ENCODE measurements at regions not wholly inside any gene's neighbourhood (a gene's known extent, or its start where the extent isn't known, plus 50 kb on each side); places are given as distances from the start of the nearest gene placed in this dataset.

DNA sequence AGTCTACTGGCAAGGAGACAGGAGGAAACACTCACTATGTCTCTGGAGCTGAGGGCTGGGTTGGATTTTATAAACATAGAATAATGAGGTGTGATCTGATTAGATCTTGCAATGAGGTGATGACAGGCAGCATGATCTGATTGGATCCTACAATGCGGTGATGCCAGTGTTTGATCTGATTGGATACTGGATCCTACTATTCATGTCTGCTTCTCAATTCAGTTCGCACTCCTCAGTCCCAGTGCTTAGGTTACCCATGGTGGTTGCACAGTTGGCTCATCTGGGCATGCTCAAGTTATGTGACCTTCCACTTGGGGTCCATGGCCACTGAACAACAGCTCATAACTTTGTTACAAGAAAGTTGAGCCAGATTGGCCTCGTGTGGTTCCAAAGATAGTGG, 469.5 kb downstream of the TSHZ3 start:
- no peak for DNase-seq (ENCODE audit: low read depth)
- ChIA-PET CTCF (no interaction called here), POLR2A (no interaction called here)
- Histone ChIP-seq H3K4me3 (ENCODE audit: low read depth, low read length) (no peak overlapping the region), H3K36me3 (ENCODE audit: control insufficient read depth, insufficient read depth, low read length) (no peaks in the 10 kb centered on the region), H3K27me3 (ENCODE audit: control insufficient read depth, insufficient read depth, low read length) (no peaks in the 10 kb centered on the region)
- TF ChIP-seq, protein P1, sequence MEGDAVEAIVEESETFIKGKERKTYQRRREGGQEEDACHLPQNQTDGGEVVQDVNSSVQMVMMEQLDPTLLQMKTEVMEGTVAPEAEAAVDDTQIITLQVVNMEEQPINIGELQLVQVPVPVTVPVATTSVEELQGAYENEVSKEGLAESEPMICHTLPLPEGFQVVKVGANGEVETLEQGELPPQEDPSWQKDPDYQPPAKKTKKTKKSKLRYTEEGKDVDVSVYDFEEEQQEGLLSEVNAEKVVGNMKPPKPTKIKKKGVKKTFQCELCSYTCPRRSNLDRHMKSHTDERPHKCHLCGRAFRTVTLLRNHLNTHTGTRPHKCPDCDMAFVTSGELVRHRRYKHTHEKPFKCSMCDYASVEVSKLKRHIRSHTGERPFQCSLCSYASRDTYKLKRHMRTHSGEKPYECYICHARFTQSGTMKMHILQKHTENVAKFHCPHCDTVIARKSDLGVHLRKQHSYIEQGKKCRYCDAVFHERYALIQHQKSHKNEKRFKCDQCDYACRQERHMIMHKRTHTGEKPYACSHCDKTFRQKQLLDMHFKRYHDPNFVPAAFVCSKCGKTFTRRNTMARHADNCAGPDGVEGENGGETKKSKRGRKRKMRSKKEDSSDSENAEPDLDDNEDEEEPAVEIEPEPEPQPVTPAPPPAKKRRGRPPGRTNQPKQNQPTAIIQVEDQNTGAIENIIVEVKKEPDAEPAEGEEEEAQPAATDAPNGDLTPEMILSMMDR (IDR thresholded peaks at IDR 0.05; ENCODE audit: insufficient read depth, low read depth, low read length) = no peak

DNA sequence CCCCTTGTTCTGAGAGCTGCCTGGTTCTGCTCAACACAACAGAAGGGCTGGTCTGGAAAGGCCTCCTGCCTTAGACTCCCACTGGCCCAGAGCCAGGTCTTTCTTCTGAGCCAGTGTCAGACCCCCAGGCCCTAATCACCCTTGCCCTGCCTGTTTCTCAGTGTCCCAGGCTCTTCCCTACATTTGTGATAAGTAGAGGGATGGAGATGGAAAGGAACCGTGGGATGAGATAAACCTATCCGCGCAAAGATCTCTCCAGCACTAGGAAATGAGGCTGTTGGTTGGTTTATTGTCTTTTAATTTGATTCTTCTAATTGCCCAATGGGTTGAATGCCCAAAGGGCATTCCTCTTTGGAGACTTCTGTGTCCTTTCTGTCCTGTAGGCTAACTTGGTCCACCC, 470.0 kb downstream of the TSHZ3 start:
- Histone ChIP-seq H3K4me3 (ENCODE audit: low read depth, low read length) (no peak overlapping the region), H3K36me3 (ENCODE audit: control insufficient read depth, insufficient read depth, low read length) (no peaks in the 10 kb centered on the region), H3K27me3 (ENCODE audit: control insufficient read depth, insufficient read depth, low read length) (no peaks in the 10 kb centered on the region)
- ChIA-PET CTCF (no interaction called here), POLR2A (no interaction called here)
- TF ChIP-seq, protein P1 (IDR thresholded peaks at IDR 0.05; ENCODE audit: insufficient read depth, low read depth, low read length) = no peak
- no peak for DNase-seq (ENCODE audit: low read depth)

- no peak for DNase-seq (ENCODE audit: low read depth)
- no peak overlapping the region for H3K4me3 ChIP-seq (ENCODE audit: low read depth, low read length)
- H3K36me3 ChIP-seq (ENCODE audit: control insufficient read depth, insufficient read depth, low read length) = no peaks in the 10 kb centered on the region
- ChIA-PET CTCF (no interaction called here), POLR2A (no interaction called here)
- no peaks in the 10 kb centered on the region for H3K27me3 ChIP-seq (ENCODE audit: control insufficient read depth, insufficient read depth, low read length)
- TF ChIP-seq, protein P1 (IDR thresholded peaks at IDR 0.05; ENCODE audit: insufficient read depth, low read depth, low read length) = no peak
Observed at GRCh38 chr19:30878495-30878894, 470.7 kb downstream of the TSHZ3 start.

DNA sequence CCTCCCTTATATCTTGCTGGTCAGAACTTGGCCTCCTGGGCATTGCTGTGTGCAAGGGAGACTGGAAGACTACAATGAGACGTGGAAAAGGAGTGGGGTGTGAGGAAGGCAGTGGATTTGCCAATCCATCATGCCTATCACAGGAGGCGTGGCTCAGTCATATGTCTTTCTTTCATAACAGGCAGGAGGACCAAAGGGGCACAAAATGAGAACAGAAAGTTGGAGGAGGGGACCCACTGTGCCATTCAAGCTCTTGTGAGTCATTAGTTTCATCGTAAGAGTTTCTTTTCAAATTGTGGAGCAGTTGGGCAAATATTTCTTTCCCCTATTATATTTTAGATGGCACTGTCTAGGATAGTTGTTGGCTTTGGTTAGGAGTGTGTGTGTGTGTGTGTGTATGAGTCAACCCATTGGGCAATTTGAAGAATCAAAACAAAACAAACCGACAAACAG, 471.5 kb downstream of the TSHZ3 start:
- Histone ChIP-seq H3K27me3 (ENCODE audit: control insufficient read depth, insufficient read depth, low read length) (no peaks in the 10 kb centered on the region), H3K4me3 (ENCODE audit: low read depth, low read length) (no peak overlapping the region), H3K36me3 (ENCODE audit: control insufficient read depth, insufficient read depth, low read length) (no peaks in the 10 kb centered on the region)
- TF ChIP-seq, protein P1 (IDR thresholded peaks at IDR 0.05; ENCODE audit: insufficient read depth, low read depth, low read length) = no peak
- POLR2A ChIA-PET = no interaction called here
- CTCF ChIA-PET = no interaction called here
- DNase-seq (ENCODE audit: low read depth) = no peak

DNA sequence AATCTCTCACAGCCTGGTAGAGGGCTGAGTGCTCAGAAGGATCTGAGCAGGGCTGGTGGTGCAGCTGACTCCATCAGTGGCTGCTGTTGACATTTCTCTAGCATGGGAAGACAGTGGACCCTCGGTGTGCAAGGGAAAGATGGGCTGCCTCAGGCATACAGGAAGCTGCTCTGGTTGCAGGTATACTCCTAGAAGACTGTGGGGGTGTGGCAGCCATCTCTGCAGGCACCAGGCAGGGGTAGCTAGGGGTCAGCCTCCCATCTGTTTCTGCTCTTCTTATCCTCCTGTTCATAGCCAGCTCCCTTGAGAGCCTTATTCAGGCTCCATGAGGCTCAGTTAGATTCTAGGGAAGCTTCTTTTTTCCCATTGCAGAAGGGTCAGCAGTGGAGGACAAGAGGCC, 475.5 kb downstream of the TSHZ3 start:
- H3K4me3 ChIP-seq (ENCODE audit: low read depth, low read length) = no peak overlapping the region
- no peaks in the 10 kb centered on the region for H3K27me3 ChIP-seq (ENCODE audit: control insufficient read depth, insufficient read depth, low read length)
- POLR2A ChIA-PET = no interaction called here
- CTCF ChIA-PET = no interaction called here
- DNase-seq (ENCODE audit: low read depth) = no peak
- TF ChIP-seq, protein P1 (IDR thresholded peaks at IDR 0.05; ENCODE audit: insufficient read depth, low read depth, low read length) = no peak
- H3K36me3 ChIP-seq (ENCODE audit: control insufficient read depth, insufficient read depth, low read length) = no peaks in the 10 kb centered on the region
